GM21825 (cell line): ENCODE measurements at regions not wholly inside any gene's neighbourhood (a gene's known extent, or its start where the extent isn't known, plus 50 kb on each side); places are given as distances from the start of the nearest gene placed in this dataset.
"Not testable (repeated sequence)": the region's sequence is repeated elsewhere in the genome, so short reads cannot be mapped to it uniquely, and the experiment has no call there.

Source experiments
- ATAC-seq: cut with Tn5 transposase; IDR thresholded peaks from one replicate; pipeline ENCODE4 v1.9.1; 2021; ENCODE audit warnings: mild to moderate bottlenecking, moderate library complexity; ENCODE audit not compliant: unreplicated experiment

DNA sequence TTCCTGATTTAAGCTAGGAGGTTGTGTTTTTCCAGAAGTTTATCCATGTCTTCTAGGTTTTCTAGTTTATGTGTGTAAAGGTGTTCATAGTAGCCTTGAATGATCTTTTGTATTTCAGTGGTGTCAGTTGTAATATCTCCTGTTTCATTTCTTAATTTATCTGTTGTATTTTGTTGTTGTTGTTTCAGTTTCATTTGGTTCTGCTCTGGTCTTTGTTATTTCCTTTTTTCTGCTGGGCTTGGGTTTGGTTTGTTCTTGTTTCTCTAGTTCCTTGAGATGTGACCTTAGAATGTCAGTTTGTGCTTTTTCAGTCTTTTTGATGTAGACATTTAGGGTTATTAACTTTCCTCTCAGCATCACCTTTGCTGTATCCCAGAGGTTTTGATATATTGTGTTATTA, 62.8 kb downstream of the SCP2D1 start:
- not testable (repeated sequence) for ATAC-seq

DNA sequence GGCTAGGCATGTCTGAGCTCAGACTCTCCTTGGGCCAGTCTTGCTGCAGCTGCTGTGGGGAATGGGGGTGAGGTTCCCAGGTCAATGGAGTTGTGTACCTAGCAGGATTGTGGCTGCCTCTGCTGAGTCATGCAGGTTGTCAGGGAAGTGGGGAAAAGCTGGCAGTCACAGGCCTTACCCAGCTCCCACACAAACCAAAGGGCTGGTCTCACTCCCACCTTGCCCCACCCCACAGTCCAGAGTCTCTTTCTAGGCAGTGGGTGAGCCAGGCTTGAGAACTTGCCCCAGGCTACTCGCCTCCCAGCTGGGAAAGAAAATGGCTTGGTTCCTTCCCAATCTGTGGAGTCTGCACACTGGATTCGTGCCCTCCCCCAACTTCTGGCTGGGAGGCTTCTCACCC, 65.7 kb downstream of the SCP2D1 start:
- ATAC-seq: no peak

DNA sequence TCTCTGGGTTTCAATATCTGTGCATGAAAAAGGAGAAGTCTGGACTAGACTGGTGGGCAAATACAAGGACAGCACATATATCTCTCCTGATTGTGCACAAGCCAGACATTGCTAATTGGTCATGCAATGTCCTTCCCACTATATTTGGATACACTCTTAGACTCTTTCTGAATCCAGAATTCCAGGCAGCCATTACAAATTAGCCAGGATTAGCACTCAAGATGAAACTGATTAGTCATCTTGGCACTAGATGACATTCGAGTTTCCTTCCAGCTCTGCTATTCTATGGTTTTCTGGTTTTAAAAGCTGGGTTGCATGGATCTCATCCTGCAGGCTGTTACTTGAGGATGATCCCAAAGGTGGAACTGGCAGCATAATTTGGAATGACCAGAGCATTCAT, 73.2 kb downstream of the SCP2D1 start:
- ATAC-seq: no peak

DNA sequence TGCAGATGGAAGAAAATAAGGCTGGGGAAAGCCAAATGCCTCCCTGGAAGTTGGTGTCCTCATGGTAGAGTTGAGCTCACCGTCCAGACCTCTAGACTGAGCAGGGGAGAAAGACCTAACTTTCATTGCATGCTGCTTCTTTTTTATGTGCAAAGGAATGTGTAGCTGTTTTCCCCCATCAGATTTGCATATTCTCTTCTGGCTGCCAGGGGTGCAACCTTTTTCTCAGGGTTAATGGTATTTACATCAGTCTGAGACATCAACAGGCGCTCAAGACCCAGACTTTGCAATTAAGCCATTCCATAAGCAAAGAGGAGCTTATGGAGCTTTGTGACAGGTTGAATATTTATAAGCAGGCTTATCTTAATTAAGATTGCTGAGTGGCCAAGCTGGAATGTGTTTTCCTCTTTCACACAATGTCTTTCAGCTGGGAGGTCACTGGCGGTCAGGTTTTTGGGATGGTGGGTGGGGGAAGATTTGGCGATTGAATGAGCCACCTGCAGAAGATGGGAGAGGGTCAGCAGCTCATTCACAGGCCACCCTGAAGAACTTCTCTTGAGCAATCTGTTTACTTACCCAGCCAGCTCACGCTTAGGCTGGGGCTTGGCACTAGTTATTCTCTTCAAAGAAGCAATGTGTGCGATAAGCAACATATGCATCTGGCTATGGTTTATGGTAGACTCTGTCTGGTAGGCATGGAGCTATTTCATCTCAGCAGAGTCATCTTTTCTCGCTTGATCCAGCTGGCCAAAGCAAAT, 88.6 kb downstream of the SCP2D1 start:
- no peak for ATAC-seq

DNA sequence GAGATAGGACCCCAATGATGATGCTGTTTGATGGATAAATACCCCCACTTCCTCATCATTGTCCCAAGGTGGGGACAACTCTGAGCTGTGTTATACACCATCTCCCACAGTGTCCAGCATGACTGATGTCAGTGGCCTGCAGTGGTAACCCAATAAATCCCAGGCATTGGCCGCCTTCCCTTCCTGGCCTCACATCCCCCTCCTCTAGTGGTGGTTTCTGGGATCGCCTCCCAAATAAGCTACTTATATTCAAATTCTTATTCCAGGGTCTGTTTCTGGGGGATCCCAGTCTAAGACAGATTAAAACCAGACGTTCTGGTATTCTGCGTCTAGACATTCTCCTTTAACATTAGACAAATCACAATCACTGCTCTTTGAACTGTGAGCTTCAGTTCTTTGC, 90.6 kb downstream of the SCP2D1 start:
- ATAC-seq: no peak

DNA sequence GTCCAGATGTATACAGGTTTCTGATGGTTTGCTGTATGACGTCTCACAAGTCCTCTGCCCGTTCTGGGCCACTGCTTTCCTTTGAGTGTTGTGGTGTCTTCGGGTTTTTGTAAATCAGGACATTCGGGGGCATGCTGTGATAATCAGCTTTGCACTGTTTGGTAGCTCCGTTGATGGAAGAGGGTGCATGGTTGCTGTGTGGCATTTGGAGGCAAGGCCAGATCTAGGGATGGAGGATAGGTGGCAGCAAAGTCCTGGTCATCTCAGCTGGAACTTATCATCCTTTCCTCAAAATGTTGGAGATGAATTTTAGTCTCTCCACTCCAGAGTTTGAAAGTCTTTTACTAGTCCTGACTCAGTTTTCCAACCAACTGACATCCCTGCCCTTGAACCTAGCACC, 91.0 kb downstream of the SCP2D1 start:
- no peak for ATAC-seq

DNA sequence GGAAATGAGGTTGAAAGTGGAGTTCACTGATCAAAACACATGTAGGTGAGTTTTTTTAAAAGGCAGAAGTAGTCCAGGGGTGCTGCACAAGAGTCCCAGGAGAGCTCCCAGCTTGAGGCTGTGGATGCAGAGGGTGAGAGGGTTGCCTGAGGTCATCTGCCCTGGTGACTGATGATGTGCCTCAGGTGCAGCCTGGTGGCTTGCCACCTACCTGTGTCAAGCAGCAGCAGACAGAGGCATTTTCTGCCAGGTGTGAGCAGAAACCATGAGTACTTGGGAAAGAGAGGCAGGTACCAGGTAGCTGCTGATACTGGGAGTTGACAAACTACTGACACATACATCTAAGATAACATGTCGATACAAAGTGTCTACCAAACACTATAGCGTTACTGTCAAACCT, 92.5 kb downstream of the SCP2D1 start:
- ATAC-seq: no peak

DNA sequence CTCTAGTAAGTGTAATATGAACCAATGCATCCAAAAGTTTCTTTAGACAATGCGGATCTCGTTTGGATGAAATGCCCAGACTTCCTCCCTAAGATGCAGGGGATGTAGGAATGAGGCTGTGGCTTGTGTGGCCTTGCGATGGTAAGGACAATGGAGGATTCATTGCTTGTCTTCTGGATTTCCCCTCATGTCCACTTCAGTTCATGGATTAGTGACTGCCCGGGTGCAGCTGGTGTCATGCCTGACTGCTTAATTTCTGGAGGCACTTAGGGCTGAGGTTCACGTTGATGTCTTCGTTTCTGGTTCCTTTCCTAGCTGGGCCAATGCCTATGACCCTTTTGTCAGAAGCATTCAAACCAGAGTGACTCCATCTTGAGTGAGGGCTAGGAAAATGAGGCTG, 93.8 kb downstream of the SCP2D1 start:
- ATAC-seq: no peak

DNA sequence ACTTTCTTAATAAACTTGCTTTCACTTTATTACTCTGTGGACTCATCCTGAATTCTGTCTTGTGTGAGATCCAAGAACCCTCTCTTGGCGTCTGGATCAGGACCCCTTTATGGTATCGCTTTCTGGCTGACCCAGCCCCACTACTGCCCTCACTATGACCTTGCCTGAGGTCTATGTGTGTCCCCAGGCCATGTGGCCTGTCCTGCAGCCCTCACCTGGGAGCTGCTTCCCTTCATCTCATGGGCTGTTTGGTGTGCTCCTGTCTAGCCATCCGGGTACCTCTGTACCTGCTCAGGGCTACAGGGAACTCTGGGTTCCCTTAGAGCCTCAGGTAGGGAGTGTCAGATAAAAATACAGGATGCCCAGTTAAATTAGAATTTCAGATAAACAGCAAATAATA, 94.5 kb downstream of the SCP2D1 start:
- ATAC-seq: no peak

DNA sequence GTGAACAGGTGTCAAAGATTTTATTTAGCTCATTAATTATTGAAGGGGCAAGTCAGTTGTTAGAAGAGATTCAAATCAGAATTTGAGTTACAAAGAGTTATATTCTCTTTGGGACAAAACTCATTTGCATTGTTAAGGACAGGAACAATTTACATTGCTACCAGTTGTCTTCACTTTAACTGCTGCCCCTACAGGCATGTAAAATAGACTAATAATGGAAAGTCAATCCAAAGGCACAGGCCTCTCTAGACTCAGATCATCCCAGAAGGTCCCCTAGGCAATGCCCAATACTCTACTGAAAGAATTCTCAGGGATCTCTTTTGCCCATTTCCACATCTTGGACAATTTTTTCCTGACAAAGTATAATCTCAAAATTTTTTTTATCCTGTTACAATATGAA, 95.7 kb downstream of the SCP2D1 start:
- no peak for ATAC-seq

DNA sequence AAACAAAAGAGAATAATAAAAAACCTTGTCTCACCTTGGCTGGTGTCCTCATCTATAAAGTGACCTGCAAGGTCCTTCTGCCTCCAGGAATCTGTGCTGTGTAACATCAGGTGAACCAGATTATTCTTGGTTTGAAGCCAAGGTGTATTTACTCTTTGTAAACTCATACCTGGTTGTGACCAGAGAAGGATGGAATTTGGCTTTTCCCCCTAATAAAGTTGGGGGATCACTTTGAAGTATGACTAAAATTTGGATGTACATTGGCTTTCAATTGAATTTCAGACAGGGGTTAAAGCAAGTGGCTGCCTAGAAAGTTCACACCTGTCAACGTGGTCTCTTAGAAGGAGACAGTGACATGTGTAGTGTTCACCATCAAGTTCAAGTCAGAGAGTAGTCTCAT, 100.1 kb downstream of the SCP2D1 start:
- no peak for ATAC-seq

DNA sequence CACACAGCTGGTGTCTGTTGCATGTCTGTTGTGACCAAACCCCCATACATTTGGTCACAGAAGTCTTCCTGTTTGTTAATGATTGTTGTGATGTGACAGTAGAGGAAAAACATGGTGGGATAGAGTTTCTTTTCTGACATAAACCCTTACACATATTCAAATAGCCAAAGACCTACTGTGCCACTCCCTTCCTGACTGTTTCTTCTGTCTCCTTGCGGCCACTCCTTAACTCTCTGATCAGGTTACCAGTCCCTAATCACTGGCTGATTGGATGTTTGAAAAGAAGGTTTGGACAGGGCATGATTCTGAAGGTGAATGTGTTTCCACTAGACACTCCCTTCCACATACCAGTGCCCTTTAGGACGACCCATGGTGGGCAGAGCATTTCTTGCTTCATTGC, 101.2 kb downstream of the SCP2D1 start:
- ATAC-seq: no peak

DNA sequence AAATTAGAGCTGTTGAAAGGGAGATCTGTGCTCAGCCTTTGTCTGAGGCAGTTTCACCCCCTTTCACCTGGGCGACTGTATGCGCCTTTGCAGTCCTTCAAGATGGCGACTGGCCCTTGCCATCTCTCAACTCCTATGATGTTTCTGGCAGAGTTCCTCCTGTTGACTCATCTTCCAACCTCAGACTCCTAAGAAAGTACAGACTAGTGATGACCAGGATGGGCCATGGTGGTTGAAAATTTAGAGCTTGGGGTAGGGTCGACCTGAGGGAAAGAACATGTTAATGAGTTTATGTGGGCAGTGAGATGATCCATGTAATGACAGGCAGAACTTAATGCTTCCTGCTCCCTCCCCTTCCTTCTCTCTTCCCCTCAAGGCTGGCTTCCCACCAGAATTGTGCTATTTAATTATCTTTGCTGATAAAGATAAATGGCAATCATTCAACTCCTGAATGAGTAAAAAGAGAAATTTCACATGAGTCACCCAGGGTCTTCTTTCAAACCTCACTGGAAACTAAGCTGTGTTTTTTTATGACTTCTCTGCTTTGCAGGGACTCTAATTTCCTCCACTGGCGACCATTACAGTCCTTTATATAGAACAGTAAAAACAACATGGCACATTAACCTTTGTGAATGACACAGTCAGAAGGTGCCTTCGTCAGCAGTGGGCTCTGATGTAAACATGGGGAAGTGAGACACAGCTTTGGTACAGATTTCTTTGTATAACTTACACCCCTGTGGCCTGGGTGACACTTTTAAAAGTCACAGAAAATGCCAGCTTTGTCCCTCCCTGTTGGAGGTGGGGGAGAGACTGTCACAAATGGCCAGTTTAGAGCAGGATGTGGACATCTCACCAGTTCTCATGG, 103.5 kb downstream of the SCP2D1 start:
- ATAC-seq: no peak

DNA sequence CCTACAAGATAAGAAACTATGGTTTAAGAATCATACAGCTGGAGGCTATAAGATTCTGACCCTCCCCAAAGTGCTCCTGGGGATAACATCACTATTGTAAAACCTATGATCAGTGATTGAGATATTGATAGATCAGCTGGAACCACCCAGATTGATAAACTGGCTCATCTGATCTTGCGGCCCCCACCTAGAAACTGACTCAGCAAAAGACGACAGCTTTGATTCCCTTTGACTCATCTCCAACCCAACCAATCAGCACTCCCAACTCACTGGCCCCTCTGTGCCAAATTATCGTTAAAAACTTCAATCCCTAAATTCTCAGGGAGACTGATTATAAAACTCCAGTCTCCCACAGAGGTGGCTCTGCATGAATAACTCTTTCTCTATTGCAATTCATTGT, 106.4 kb downstream of the SCP2D1 start:
- no peak for ATAC-seq

DNA sequence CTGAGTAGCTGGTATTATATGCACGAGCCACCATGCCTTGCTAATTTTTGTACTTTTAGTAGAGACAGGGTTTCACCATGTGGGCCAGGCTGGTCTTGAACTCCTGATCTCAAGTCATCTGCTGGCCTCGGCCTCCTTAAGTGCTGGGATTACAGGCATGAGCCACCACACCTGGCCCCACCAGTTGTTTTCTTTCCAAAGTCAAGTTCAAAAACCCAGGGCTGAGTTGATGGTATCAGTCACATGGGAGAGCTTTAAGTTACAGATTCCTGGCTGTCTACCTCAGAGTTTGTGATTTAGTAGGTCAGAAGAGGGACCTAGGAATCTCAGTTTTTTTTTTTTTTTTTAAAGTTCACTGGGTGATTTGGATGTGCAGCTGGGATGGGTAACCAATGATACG, 107.7 kb downstream of the SCP2D1 start:
- ATAC-seq: no peak

DNA sequence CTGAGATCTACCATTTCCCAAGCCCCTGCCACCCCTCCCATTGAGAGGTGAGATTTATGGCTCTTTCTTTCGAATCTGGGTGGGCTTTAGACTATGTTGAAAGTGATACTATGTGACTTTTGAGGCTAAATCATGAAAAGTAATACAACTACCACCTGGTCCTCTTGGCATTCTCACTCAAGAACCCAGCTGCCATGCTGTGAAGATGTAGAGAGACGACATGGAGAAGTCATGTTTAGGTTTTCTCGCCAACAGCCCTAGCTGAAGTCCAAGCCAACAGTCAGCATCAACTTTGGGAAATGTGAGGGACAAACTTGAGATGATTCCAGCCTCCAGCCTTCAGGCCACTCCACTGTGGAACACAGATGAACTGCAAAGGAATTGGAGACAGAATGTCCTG, 108.7 kb downstream of the SCP2D1 start:
- no peak for ATAC-seq

DNA sequence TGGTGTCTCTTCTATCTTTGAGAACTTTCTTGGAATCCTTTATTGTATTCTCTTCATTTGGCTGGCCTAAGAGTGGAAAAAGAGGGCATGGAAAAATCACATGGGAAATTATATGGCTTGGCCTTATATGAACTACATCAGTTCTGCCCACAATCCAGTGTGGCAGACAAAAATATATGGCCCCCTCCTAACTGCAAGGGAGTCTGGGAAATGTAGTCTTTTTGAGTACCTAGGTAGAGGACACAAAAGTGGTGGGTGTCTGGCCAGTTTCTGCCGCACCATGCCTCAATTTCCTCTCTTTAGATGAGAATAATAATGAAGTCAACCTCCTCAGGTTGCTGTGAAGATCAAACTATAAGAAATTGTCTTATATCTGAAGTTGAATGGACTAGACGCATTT, 109.3 kb downstream of the SCP2D1 start:
- no peak for ATAC-seq

DNA sequence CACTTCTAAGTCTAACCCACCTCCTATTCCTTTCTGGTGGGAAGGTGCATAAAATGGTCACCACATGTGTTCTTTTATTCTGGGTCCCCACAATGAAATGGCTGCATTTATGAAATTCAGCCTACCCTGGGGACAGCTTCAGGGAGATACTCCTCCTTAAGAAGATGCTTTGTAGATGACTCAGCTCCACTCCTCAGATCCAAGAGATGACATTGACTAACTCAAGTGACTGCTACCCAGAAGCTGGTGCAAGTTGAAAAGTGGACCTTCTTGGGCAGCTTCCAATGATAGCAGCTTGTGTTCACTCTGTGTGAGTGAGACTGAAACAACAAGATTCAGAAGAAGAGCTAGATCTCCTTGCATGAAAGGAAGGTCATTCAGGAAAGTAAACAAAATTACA, 113.4 kb downstream of the SCP2D1 start:
- ATAC-seq: no peak

DNA sequence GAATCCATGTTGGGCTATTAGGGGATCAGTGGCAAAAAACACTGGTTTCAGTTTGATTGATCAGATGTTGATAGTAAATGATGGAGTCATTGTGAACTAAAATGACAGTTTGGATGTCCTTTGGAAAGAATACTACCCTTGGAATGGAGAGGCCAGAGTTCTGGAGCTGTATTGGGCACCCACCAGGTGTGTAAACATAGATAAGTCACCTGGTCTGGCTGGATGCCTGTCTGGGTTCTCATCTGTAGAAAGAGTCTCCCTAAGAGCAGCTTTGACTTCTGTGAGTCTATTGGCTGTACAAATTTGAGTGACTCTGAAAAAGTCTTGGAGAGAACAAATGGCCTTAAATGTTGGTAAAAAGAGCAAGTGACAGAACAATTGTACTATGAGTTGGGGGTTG, 115.0 kb downstream of the SCP2D1 start:
- ATAC-seq: no peak

DNA sequence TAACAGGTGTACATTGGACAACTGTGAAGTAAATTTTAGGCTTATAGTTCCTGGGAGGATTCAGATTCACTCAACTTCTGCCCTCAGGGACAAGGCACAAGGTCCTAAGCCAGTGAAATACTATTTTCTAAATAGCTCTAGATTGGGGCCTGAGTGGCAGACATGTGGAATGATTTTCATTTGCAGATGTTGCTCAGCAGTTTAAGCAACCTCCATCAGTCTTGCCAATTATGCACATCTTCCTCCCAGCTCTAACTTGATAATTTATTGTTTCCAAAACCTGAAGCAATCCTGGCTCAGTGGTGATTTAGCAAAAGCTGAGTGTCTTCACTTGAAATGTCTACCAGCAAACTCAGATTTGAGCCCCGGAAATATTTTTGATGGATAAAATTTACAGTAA, 116.2 kb downstream of the SCP2D1 start:
- no peak for ATAC-seq

DNA sequence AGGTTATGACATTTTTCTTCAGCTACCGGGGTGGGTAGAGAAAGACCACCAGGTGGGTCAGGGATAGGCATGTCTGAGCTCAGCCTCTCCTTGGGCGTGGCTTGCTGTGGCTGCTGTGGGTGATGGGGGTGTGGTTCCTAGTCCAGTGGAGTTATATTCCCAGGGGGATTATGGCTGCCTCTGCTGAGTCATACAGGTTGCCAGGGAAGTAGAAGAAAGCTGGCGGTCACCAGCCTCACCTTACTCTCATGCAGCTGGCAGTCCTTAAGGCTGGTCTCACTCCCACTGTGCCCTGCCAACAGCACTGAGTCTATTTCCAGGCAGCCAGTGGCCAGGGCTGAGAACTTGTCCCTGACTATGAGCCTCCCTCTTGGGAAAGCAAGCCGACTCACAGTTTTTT, 130.0 kb downstream of the SCP2D1 start:
- no peak for ATAC-seq

DNA sequence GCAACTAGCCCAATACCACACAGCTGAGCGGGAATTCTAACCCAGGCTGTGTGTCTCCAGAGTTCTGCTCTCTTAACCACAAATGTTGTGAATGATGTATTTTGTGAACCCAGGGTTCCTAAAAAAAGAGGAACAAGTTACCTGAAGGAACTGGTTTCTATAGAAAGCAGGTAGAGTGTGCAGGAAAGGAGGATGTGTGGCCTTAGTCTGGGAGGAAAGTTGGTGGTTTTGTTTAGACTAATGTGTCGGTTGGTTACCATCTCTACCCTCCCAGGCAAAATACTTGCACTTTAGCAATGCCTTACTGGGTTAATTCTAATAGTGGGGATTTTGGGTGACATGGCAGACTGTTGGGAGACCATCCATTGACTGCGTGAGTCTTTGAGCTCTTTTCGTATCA, 143.3 kb downstream of the SCP2D1 start:
- ATAC-seq: no peak
